ENCODE measurements at regions not wholly inside any gene's neighbourhood (a gene's known extent, or its start where the extent isn't known, plus 50 kb on each side); places are given as distances from the start of the nearest gene placed in this dataset.

GRCh38 chr15:97199393-97200051 is 761.0 kb upstream of the ARRDC4 start:
- no peak for DNase-seq (ENCODE audit: extremely low read depth, low read depth)

- DNase-seq (ENCODE audit: extremely low read depth, low read depth), result no peak
These were observed 760.3 kb upstream of the ARRDC4 start for GRCh38 chr15:97200161-97200560.

- DNase-seq (ENCODE audit: extremely low read depth, low read depth), result no peak
These were observed 750.2 kb upstream of the ARRDC4 start for GRCh38 chr15:97210277-97210676.

GRCh38 chr15:97215629-97216028 is 744.9 kb upstream of the ARRDC4 start:
- DNase-seq (ENCODE audit: extremely low read depth, low read depth), result no peak

GRCh38 chr15:97224191-97224641 is 736.3 kb upstream of the ARRDC4 start:
- no peak for DNase-seq (ENCODE audit: extremely low read depth, low read depth)

GRCh38 chr15:97234851-97235610 is 725.5 kb upstream of the ARRDC4 start:
- DNase-seq (ENCODE audit: extremely low read depth, low read depth), result peak; percentile 12

GRCh38 chr15:97235611-97235985 is 724.9 kb upstream of the ARRDC4 start:
- DNase-seq (ENCODE audit: extremely low read depth, low read depth), result no peak

- DNase-seq (ENCODE audit: extremely low read depth, low read depth), result no peak
These were observed 724.4 kb upstream of the ARRDC4 start for GRCh38 chr15:97236140-97236539.

GRCh38 chr15:97237160-97237559 is 723.3 kb upstream of the ARRDC4 start:
- DNase-seq (ENCODE audit: extremely low read depth, low read depth), result no peak

- no peak for DNase-seq (ENCODE audit: extremely low read depth, low read depth)
These were observed 712.1 kb upstream of the ARRDC4 start for GRCh38 chr15:97248376-97248775.

GRCh38 chr15:97259943-97260342 is 700.6 kb upstream of the ARRDC4 start:
- DNase-seq (ENCODE audit: extremely low read depth, low read depth), result no peak

GRCh38 chr15:97301166-97301565 is 659.3 kb upstream of the ARRDC4 start:
- no peak for DNase-seq (ENCODE audit: extremely low read depth, low read depth)

- DNase-seq (ENCODE audit: extremely low read depth, low read depth), result no peak
These were observed 644.1 kb upstream of the ARRDC4 start for GRCh38 chr15:97316362-97316761.

GRCh38 chr15:97317163-97317562 is 643.3 kb upstream of the ARRDC4 start:
- no peak for DNase-seq (ENCODE audit: extremely low read depth, low read depth)

- no peak for DNase-seq (ENCODE audit: extremely low read depth, low read depth)
These were observed 641.2 kb upstream of the ARRDC4 start for GRCh38 chr15:97319291-97319690.

GRCh38 chr15:97346221-97346620 is 614.3 kb upstream of the ARRDC4 start:
- no peak for DNase-seq (ENCODE audit: extremely low read depth, low read depth)

- DNase-seq (ENCODE audit: extremely low read depth, low read depth), result no peak
These were observed 609.7 kb upstream of the ARRDC4 start for GRCh38 chr15:97350813-97351212.

GRCh38 chr15:97383516-97383915 is 577.0 kb upstream of the ARRDC4 start:
- no peak for DNase-seq (ENCODE audit: extremely low read depth, low read depth)

GRCh38 chr15:97386940-97387339 is 573.6 kb upstream of the ARRDC4 start:
- DNase-seq (ENCODE audit: extremely low read depth, low read depth), result no peak

GRCh38 chr15:97401195-97401594 is 559.3 kb upstream of the ARRDC4 start:
- no peak for DNase-seq (ENCODE audit: extremely low read depth, low read depth)

- DNase-seq (ENCODE audit: extremely low read depth, low read depth), result no peak
These were observed 558.5 kb upstream of the ARRDC4 start for GRCh38 chr15:97401970-97402369.

GRCh38 chr15:97406841-97407240 is 553.7 kb upstream of the ARRDC4 start:
- DNase-seq (ENCODE audit: extremely low read depth, low read depth), result no peak
